Ovary (tissue), 3 donors: ENCODE measurements at regions not wholly inside any gene's neighbourhood (a gene's known extent, or its start where the extent isn't known, plus 50 kb on each side); places are given as distances from the start of the nearest gene placed in this dataset.

Experiments
- CTCF ChIP-seq, 3 donors: fragments of 450-650 bp in 2 of 3; fragments of 200-600 bp in 1 of 3; IDR thresholded peaks; one replicate each; pipeline versions ENCODE4 v1.5.1 to v1.8.0; 2016 to 2022; ENCODE audit warnings: antibody characterized with exemption in 3 of 3, mild to moderate bottlenecking in 1 of 3
- EP300 ChIP-seq: sonication (generic); formaldehyde crosslinking; IDR thresholded peaks from one replicate; pipeline ENCODE4 v1.6.1; 2017; ENCODE audit warnings: antibody characterized with exemption
- POLR2A ChIP-seq: fragments of 450-650 bp; IDR thresholded peaks from one replicate; pipeline ENCODE4 v1.6.1; 2017; ENCODE audit warnings: antibody characterized with exemption, mild to moderate bottlenecking, moderate library complexity
- donor health status: DM: no; HTN: no; CAD: no.

GRCh38 chr2:16080516-16080915 lies 140.2 kb downstream of the MYCN start:
- TF ChIP-seq POLR2A: no peak
- no peak for TF ChIP-seq CTCF (IDR thresholded peaks at IDR 0.05)
- TF ChIP-seq EP300: no peak
